Testis (tissue), 2 donors: ENCODE measurements at regions not wholly inside any gene's neighbourhood (a gene's known extent, or its start where the extent isn't known, plus 50 kb on each side); places are given as distances from the start of the nearest gene placed in this dataset.

Experiments used
- POLR2A ChIP-seq: fragments of 450-650 bp; IDR thresholded peaks from one replicate; pipeline ENCODE4 v1.6.1; 2017; ENCODE audit warnings: antibody characterized with exemption, mild to moderate bottlenecking, moderate library complexity
- TF ChIP-seq, protein P1 (sequence below), 3 experiments: fragments of 450-650 bp in 2 of 3; fragments of 200-600 bp in 1 of 3; sonication (generic) in 1 of 3; IDR thresholded peaks; one replicate each; pipeline ENCODE4 v1.5.1; 2016 to 2019; ENCODE audit warnings: antibody characterized with exemption in 3 of 3, mild to moderate bottlenecking in 2 of 3, moderate library complexity in 1 of 3

DNA sequence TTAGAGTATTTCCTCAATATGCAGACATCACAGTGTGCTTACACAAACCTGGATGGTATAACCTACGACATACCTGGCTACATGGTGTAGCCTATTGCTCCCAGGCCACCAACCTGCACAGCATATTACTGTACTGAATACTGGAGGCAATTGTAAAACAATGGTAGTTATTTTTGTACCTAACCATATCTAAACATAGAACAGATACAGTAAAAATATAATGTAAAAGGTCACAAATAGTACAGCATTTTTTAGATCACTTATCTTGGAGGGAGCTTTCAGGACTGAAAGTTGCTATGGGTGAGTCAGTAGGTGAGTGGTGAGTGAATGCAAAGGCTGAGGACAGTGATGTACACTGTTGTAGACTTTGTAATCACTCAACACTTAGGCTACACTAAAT lies 492.3 kb downstream of the MRPL39 start:
- TF ChIP-seq, protein P1, sequence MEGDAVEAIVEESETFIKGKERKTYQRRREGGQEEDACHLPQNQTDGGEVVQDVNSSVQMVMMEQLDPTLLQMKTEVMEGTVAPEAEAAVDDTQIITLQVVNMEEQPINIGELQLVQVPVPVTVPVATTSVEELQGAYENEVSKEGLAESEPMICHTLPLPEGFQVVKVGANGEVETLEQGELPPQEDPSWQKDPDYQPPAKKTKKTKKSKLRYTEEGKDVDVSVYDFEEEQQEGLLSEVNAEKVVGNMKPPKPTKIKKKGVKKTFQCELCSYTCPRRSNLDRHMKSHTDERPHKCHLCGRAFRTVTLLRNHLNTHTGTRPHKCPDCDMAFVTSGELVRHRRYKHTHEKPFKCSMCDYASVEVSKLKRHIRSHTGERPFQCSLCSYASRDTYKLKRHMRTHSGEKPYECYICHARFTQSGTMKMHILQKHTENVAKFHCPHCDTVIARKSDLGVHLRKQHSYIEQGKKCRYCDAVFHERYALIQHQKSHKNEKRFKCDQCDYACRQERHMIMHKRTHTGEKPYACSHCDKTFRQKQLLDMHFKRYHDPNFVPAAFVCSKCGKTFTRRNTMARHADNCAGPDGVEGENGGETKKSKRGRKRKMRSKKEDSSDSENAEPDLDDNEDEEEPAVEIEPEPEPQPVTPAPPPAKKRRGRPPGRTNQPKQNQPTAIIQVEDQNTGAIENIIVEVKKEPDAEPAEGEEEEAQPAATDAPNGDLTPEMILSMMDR (IDR thresholded peaks at IDR 0.05), result no peak
- TF ChIP-seq POLR2A, result no peak
